Progenitor cell of endocrine pancreas (in vitro differentiated cells): ENCODE measurements at regions not wholly inside any gene's neighbourhood (a gene's known extent, or its start where the extent isn't known, plus 50 kb on each side); places are given as distances from the start of the nearest gene placed in this dataset.

Source experiments
- DNase-seq: peaks from one replicate; pipeline ENCODE4 v3.0.0; 2021; ENCODE audit warnings: low spot score; ENCODE audit not compliant: unreplicated experiment
- H3K27ac Mint-ChIP-seq: 2 replicates; pipeline ENCODE4 v1.8.0; 2021; ENCODE audit warnings: mild to moderate bottlenecking, moderate library complexity, mixed read lengths
- H3K27me3 Mint-ChIP-seq: 2 replicates; pipeline ENCODE4 v1.8.0; 2021; ENCODE audit warnings: mixed read lengths
- H3K36me3 Mint-ChIP-seq: 2 replicates; pipeline ENCODE4 v1.8.0; 2022; ENCODE audit warnings: mixed read lengths; ENCODE audit not compliant: insufficient read depth
- H3K4me1 Mint-ChIP-seq: 2 replicates; pipeline ENCODE4 v1.8.0; 2021; ENCODE audit warnings: low read depth, mixed read lengths
- H3K4me3 Mint-ChIP-seq: 2 replicates; pipeline ENCODE4 v1.8.0; 2021; ENCODE audit warnings: low read depth, mild to moderate bottlenecking, moderate library complexity, mixed read lengths
- H3K9me3 Mint-ChIP-seq: 2 replicates; pipeline ENCODE4 v1.8.0; 2021; ENCODE audit warnings: low read depth, mixed read lengths
- TF ChIP-seq, protein P1 (sequence below): fragments of 200-600 bp; sonication (generic); IDR thresholded peaks from one replicate; pipeline ENCODE4 v1.5.0; 2021; ENCODE audit warnings: antibody characterized with exemption, mild to moderate bottlenecking; ENCODE audit not compliant: unreplicated experiment

DNA sequence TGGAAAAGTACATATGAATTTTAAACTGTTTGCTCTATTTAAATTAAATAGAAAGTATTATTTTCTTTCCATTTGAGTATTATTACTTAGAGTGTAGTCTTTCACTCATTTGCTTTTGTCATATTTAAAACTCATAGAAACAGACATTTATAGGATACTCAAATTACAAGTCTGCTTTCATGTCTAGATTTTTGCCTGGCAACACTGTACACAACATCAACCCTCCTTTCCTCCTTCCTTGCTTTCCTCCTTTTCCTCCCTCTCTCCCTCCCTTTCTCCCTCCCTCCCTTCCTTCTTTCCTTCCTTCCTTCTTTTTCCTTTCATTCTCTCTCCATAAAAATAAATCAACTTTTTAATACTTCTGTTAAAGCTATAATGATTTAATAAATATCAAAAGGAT lies 2361.2 kb downstream of the ARAP2 start:
- no peak overlapping the region for H3K4me3 Mint-ChIP-seq
- H3K36me3 Mint-ChIP-seq, result no peaks in the 10 kb centered on the region
- H3K4me1 Mint-ChIP-seq, result no peaks in the 10 kb centered on the region
- no peaks in the 10 kb centered on the region for H3K27me3 Mint-ChIP-seq
- H3K27ac Mint-ChIP-seq, result no peak overlapping the region
- TF ChIP-seq, protein P1, sequence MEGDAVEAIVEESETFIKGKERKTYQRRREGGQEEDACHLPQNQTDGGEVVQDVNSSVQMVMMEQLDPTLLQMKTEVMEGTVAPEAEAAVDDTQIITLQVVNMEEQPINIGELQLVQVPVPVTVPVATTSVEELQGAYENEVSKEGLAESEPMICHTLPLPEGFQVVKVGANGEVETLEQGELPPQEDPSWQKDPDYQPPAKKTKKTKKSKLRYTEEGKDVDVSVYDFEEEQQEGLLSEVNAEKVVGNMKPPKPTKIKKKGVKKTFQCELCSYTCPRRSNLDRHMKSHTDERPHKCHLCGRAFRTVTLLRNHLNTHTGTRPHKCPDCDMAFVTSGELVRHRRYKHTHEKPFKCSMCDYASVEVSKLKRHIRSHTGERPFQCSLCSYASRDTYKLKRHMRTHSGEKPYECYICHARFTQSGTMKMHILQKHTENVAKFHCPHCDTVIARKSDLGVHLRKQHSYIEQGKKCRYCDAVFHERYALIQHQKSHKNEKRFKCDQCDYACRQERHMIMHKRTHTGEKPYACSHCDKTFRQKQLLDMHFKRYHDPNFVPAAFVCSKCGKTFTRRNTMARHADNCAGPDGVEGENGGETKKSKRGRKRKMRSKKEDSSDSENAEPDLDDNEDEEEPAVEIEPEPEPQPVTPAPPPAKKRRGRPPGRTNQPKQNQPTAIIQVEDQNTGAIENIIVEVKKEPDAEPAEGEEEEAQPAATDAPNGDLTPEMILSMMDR, result no peak
- H3K9me3 Mint-ChIP-seq, result no peaks in the 10 kb centered on the region
- DNase-seq, result no peak

DNA sequence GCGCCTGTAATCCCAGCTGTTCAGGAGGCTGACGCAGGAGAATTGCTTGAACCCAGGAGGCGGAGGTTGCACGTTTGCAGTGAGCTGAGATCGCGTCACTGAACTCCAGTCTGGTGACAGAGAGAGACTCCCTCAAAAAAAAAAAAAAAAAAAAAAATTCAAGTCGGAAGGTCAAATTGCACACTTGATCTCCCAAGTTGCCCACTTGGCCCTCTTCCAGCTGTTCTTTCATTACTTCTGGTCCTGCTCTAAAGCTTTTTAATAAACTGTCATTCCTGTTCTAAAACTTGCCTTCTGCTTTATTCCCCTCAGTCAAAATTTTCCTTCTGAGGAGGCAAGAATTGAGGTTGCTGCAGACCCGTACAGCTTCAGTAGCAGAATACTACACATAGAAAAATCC lies 2358.0 kb downstream of the ARAP2 start:
- H3K27ac Mint-ChIP-seq, result no peak overlapping the region
- H3K27me3 Mint-ChIP-seq, result no peaks in the 10 kb centered on the region
- H3K36me3 Mint-ChIP-seq, result no peaks in the 10 kb centered on the region
- H3K9me3 Mint-ChIP-seq, result peaks cover 3% of the 10 kb centered on the region
- H3K4me1 Mint-ChIP-seq, result no peaks in the 10 kb centered on the region
- DNase-seq, result no peak
- TF ChIP-seq, protein P1, result no peak
- no peak overlapping the region for H3K4me3 Mint-ChIP-seq

DNA sequence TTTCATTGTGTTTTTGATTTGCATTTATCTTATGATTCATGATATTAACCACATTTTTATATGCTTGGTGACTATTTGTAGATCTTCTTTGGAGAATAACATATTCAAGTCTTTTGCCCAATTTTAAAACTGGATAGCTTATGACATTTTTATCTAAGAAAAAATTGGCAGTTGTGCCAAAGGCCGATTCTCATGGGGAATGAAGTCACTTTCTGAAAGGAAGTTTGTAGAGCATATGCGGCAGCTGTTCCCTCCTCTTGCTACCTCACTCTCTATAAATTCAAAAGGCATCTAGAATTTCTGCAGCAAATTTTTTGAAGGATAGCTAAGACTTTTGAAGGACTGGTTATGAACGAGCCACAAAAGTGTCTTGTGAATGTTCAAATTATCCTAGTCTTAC lies 2353.5 kb downstream of the ARAP2 start:
- Mint-ChIP-seq H3K36me3 (no peaks in the 10 kb centered on the region), H3K9me3 (peaks cover 9% of the 10 kb centered on the region), H3K4me3 (no peak overlapping the region), H3K4me1 (no peaks in the 10 kb centered on the region), H3K27ac (no peak overlapping the region), H3K27me3 (no peaks in the 10 kb centered on the region)
- TF ChIP-seq, protein P1, result no peak
- DNase-seq, result no peak

DNA sequence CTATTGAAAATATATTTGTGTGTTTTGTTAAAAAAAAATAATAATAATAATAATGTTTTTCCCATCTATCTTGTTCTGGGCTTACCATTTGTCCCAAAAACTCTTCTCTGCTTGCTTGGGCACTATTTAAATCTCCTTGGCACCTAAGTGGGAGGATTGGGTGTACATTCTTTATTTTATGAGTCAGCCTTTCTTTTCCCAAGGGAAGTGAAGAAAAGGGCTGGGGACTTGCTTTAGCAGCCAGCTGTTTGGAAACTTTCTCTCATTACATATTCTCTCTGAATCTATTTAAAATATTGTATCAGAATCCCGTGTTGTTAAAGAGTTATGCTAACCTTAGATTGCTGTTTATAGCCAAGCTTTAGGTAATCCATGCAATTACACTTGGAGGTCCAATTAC lies 2332.4 kb downstream of the ARAP2 start:
- Mint-ChIP-seq H3K36me3 (no peaks in the 10 kb centered on the region), H3K27ac (no peak overlapping the region), H3K4me1 (no peaks in the 10 kb centered on the region), H3K9me3 (peaks cover 26% of the 10 kb centered on the region), H3K4me3 (no peak overlapping the region), H3K27me3 (no peaks in the 10 kb centered on the region)
- DNase-seq, result no peak
- TF ChIP-seq, protein P1, result no peak

DNA sequence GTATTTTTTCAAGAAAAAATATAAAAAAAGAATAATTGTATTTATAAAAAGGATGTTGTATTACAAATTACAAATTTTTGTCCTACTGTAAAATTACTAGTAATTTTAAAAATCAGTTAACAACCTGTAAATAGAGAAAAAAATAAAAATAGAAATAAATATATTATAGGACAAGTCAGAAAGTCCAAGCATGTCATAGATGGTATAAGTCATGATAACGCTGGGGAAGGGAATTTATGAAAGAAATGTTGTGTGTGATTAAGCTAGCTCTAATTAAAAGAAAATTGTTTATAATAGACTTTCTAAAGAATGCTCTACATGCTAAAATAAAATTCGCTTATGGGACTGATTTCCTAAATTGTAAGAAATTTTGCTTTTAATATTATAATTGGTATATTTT lies 2329.9 kb downstream of the ARAP2 start:
- no peaks in the 10 kb centered on the region for H3K36me3 Mint-ChIP-seq
- H3K27me3 Mint-ChIP-seq, result no peaks in the 10 kb centered on the region
- no peaks in the 10 kb centered on the region for H3K4me1 Mint-ChIP-seq
- TF ChIP-seq, protein P1, result no peak
- peaks cover 25% of the 10 kb centered on the region for H3K9me3 Mint-ChIP-seq
- H3K27ac Mint-ChIP-seq, result no peak overlapping the region
- no peak overlapping the region for H3K4me3 Mint-ChIP-seq
- no peak for DNase-seq

DNA sequence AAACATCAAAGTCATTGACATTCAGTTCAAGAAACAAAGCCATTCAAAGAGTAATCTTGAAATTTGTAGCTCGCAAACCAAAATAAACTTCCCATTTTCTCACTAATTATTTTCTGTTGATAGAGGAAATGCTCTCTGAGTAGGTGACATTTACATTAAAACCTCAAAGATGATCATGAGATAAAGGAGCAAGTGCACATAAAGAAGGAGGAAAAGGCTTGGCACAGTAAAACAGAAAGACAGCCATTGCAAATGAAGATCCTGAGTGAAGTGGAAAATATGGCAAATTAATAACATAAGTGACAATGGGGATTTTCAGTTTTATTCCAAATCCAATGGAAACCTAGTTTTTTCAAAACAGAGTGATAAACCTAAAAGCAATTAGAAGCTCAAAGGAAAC lies 2320.8 kb downstream of the ARAP2 start:
- H3K27me3 Mint-ChIP-seq, result no peaks in the 10 kb centered on the region

More for the DNA sequence above, 2320.8 kb downstream of the ARAP2 start:
- Mint-ChIP-seq H3K9me3 (peaks cover 8% of the 10 kb centered on the region), H3K4me3 (no peak overlapping the region), H3K36me3 (no peaks in the 10 kb centered on the region), H3K27ac (no peak overlapping the region), H3K4me1 (peaks cover 5% of the 10 kb centered on the region)
- no peak for DNase-seq
- TF ChIP-seq, protein P1, result no peak
